ENCODE measurements at regions not wholly inside any gene's neighbourhood (a gene's known extent, or its start where the extent isn't known, plus 50 kb on each side); places are given as distances from the start of the nearest gene placed in this dataset.

DNA sequence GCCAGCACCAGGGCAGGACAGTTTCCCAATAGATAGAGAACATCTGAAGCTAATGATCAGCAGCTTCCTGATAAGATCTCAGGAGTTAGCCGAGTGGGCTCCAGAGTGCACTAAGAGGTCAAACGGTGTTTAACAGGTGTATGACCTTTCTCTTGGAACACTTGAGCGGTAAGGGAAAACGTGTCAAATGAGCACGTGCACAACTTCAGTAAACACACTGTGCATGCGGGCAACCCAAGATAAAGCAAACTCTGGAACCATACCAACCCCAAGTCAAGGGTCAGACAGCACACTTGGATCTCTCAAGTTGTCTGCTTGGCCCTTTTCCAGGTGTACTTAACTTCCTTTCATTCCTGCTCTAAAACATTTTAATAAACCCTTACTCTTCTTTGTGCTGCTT lies 1941.5 kb upstream of the PCDH10 start:
- no peak for TF ChIP-seq ZBTB8A (tag by site-specific recombination; IDR thresholded peaks at IDR 0.05)
- no peak for TF ChIP-seq ZNF302 (tag by site-specific recombination; IDR thresholded peaks at IDR 0.05; ENCODE audit: low read depth)

All from HEK293 (cell line).